K562 (cell line): ENCODE measurements at regions not wholly inside any gene's neighbourhood (a gene's known extent, or its start where the extent isn't known, plus 50 kb on each side); places are given as distances from the start of the nearest gene placed in this dataset.

ENCODE experiments used
- ATAC-seq: fragments of 200-7000 bp; cut with Tn5 transposase; 3 replicates; pipeline ENCODE4 v1.9.1; 2020; ENCODE audit warnings: moderate library complexity
- BruUV-seq: library from RNA; stranded (reverse); fragments of 400-500 nt; replicated peaks from 2 replicates; lab custom pipeline; 2021; lab: Mats Ljungman, UMichigan
- CTCF ChIA-PET: fragments of 300-600 bp; formaldehyde crosslinking; extraction: SDS; loops from one replicate; lab custom pipeline; 2021; ENCODE audit warnings: low intra/inter-chr PET ratio; lab: Yijun Ruan, JAX
- POLR2A ChIA-PET: fragments of 300-600, 350-650 bp; sonication (Branson Sonifier 250); formaldehyde crosslinking; extraction: SDS; loops from one replicate; lab custom pipeline; 2021; ENCODE audit warnings: antibody characterized with exemption, inconsistent platforms; lab: Yijun Ruan, JAX
- DNase-seq, 4 experiments: peaks; one replicate each; pipeline versions ENCODE4 v3.0.0 to v3.0.0-alpha.2; 2011 to 2018; ENCODE audit warnings: low spot score in 3 of 4, mixed read lengths in 3 of 4; ENCODE audit errors: extremely low read depth in 1 of 4
- FAIRE-seq: peaks from 2 replicates; lab custom pipeline; 2011; peaks lifted over from hg19 to GRCh38; lab: Jason Lieb, UNC
- H2AFZ ChIP-seq: 2 replicates; pipeline ENCODE4 v1.6.0; 2011; ENCODE audit warnings: low read depth, low read length, control low read depth, inconsistent platforms
- H3K27ac ChIP-seq: fragments of 200-600 bp; 3 replicates; pipeline ENCODE4 v1.8.0; 2011; ENCODE audit warnings: low read depth, mild to moderate bottlenecking, control low read depth, inconsistent platforms, low read length, moderate library complexity, mixed read lengths; ENCODE audit errors: extremely low read depth
- H3K27me3 ChIP-seq, 2 experiments: fragments of 300-600 bp in 1 of 2; 2 replicates in 1 of 2; 3 replicates in 1 of 2; pipeline versions ENCODE4 v1.6.0 to v1.8.0; 2011; ENCODE audit warnings: inconsistent platforms in 2 of 2, low read length in 2 of 2, mild to moderate bottlenecking in 1 of 2, mixed read lengths in 1 of 2, moderate library complexity in 1 of 2; ENCODE audit not compliant: control insufficient read depth in 2 of 2, insufficient read depth in 2 of 2
- H3K36me3 ChIP-seq: fragments of 300-600 bp; 3 replicates; pipeline ENCODE4 v1.8.0; 2011; ENCODE audit warnings: mild to moderate bottlenecking, low read length, inconsistent platforms; ENCODE audit not compliant: control insufficient read depth, insufficient read depth
- H3K4me1 ChIP-seq, 2 experiments: fragments of 200-600 bp in 1 of 2; replicated peaks in 1 of 2; 2 replicates in 1 of 2; 3 replicates in 1 of 2; pipeline versions ENCODE4 v1.5.1 to v1.8.0; 2011; ENCODE audit warnings: inconsistent platforms in 2 of 2, low read length in 2 of 2, mild to moderate bottlenecking in 1 of 2, mixed read lengths in 1 of 2, moderate library complexity in 1 of 2; ENCODE audit not compliant: control insufficient read depth in 2 of 2, insufficient read depth in 2 of 2
- H3K4me2 ChIP-seq: 2 replicates; pipeline ENCODE4 v1.6.1; 2011; ENCODE audit warnings: low read length, control low read depth, inconsistent platforms, mixed read lengths; ENCODE audit not compliant: insufficient read depth
- H3K4me3 ChIP-seq: fragments of 200-600 bp; sonication (generic), shearing (Covaris generic); 2 replicates; pipeline ENCODE4 v1.5.1; 2016; ENCODE audit warnings: control low read depth, inconsistent platforms
- H3K79me2 ChIP-seq: fragments of 200-600 bp; 3 replicates; pipeline ENCODE4 v1.8.0; 2011; ENCODE audit warnings: low read length, inconsistent platforms; ENCODE audit not compliant: control insufficient read depth, insufficient read depth
- H3K9ac ChIP-seq, 2 experiments: 2 replicates each; pipeline versions ENCODE4 v1.6.0 to v1.6.1; 2011; ENCODE audit warnings: low read depth in 2 of 2, low read length in 2 of 2, control low read depth in 1 of 2, inconsistent platforms in 1 of 2, mild to moderate bottlenecking in 1 of 2, mixed read lengths in 1 of 2; ENCODE audit not compliant: insufficient read depth in 1 of 2
- H3K9me1 ChIP-seq: one replicate; pipeline ENCODE4 v1.6.0; 2011; ENCODE audit warnings: inconsistent platforms, mild to moderate bottlenecking, low read length, moderate library complexity; ENCODE audit not compliant: control insufficient read depth, insufficient read depth
- H3K9me3 ChIP-seq: replicated peaks from 2 replicates; pipeline ENCODE4 v1.5.1; 2011; ENCODE audit warnings: low read depth, low read length, inconsistent platforms; ENCODE audit not compliant: control insufficient read depth, insufficient read depth
- H4K20me1 ChIP-seq: replicated peaks from 2 replicates; pipeline ENCODE4 v1.6.1; 2011; ENCODE audit warnings: low read length, inconsistent platforms, mixed read lengths; ENCODE audit not compliant: control insufficient read depth, insufficient read depth
- BACH1 ChIP-seq: fragments of 200-800 bp; sonication (Bioruptor generic); IDR thresholded peaks from 2 replicates; pipeline ENCODE4 v1.6.1; 2016; ENCODE audit warnings: missing genetic modification characterization, missing compliant biosample characterization
- CCAR2 ChIP-seq: fragments of 200-400 bp; formaldehyde crosslinking; IDR thresholded peaks from 2 replicates; pipeline ENCODE4 v1.6.1; 2017; ENCODE audit warnings: mild to moderate bottlenecking, low read depth, low read length
- GATAD2A ChIP-seq: fragments of 450-650 bp; IDR thresholded peaks from 2 replicates; pipeline ENCODE4 v1.6.1; 2017
- HDAC1 ChIP-seq, 2 experiments: fragments of 450-650 bp; IDR thresholded peaks; 2 replicates each; pipeline ENCODE4 v1.6.1; 2016 to 2017; ENCODE audit warnings: inconsistent platforms in 1 of 2, mild to moderate bottlenecking in 1 of 2, moderate library complexity in 1 of 2
- MTA3 ChIP-seq: fragments of 450-650 bp; formaldehyde crosslinking; IDR thresholded peaks from 2 replicates; pipeline ENCODE4 v1.6.1; 2017; ENCODE audit warnings: mild to moderate bottlenecking, borderline replicate concordance
- NFE2L1 ChIP-seq: fragments of 450-650 bp; IDR thresholded peaks from 2 replicates; pipeline ENCODE4 v1.6.1; 2016; ENCODE audit warnings: missing genetic modification characterization, low read depth, mild to moderate bottlenecking, missing compliant biosample characterization, moderate library complexity, borderline replicate concordance
- NFRKB ChIP-seq: fragments of 450-650 bp; IDR thresholded peaks from 2 replicates; pipeline ENCODE4 v1.6.1; 2016; ENCODE audit warnings: low read depth
- NR2F6 ChIP-seq: fragments of 450-650 bp; formaldehyde crosslinking; IDR thresholded peaks from 2 replicates; pipeline ENCODE4 v1.4.0; 2020; ENCODE audit warnings: mild to moderate bottlenecking
- NR4A1 ChIP-seq, 2 experiments: fragments of 250-450 bp in 1 of 2; fragments of 450-650 bp in 1 of 2; sonication (Bioruptor Pico) in 1 of 2; IDR thresholded peaks; 2 replicates each; pipeline versions ENCODE4 v1.4.0 to v1.6.1; 2016 to 2020; ENCODE audit warnings: mild to moderate bottlenecking in 2 of 2, missing compliant biosample characterization in 1 of 2, missing genetic modification characterization in 1 of 2, moderate library complexity in 1 of 2
- PHF20 ChIP-seq: fragments of 450-650 bp; IDR thresholded peaks from 2 replicates; pipeline ENCODE4 v1.6.1; 2018; ENCODE audit not compliant: partially characterized antibody
- POLR2AphosphoS2 ChIP-seq: IDR thresholded peaks from 2 replicates; pipeline ENCODE4 v1.6.1; 2012; ENCODE audit warnings: low read length, improper control_type of control experiment
- RBM34 ChIP-seq: fragments of 200-400 bp; formaldehyde crosslinking; IDR thresholded peaks from 2 replicates; pipeline ENCODE4 v1.6.1; 2018; ENCODE audit warnings: low read length, borderline replicate concordance; ENCODE audit not compliant: insufficient read depth
- SAP30 ChIP-seq: fragments of 200-600 bp; sonication (generic); IDR thresholded peaks from 2 replicates; pipeline ENCODE4 v1.6.1; 2012; ENCODE audit warnings: borderline replicate concordance, low read depth, mild to moderate bottlenecking, moderate library complexity, low read length, control low read depth, inconsistent platforms; ENCODE audit not compliant: insufficient read depth, poor library complexity, severe bottlenecking
- STAG1 ChIP-seq: sonication (generic); formaldehyde crosslinking; IDR thresholded peaks from 2 replicates; pipeline ENCODE4 v1.5.0; 2020; ENCODE audit warnings: missing genetic modification reagents, borderline replicate concordance
- TCF3 ChIP-seq: sonication (generic); formaldehyde crosslinking; IDR thresholded peaks from 2 replicates; pipeline ENCODE4 v1.4.0; 2020; ENCODE audit warnings: mild to moderate bottlenecking, missing genetic modification reagents
- USF2 ChIP-seq: sonication (generic); formaldehyde crosslinking; IDR thresholded peaks from 2 replicates; pipeline ENCODE4 v1.5.0; 2020; ENCODE audit warnings: missing genetic modification reagents
- ZNF561 ChIP-seq: fragments of 450-650 bp; formaldehyde crosslinking; conservative IDR thresholded peaks from 2 replicates; pipeline ENCODE4 v1.4.0; 2020; ENCODE audit warnings: mild to moderate bottlenecking, moderate library complexity
- ZNF644 ChIP-seq: fragments of 200-800 bp; sonication (Bioruptor generic); IDR thresholded peaks from 2 replicates; pipeline ENCODE4 v1.6.1; 2016; ENCODE audit warnings: low read depth, missing genetic modification characterization, missing compliant biosample characterization
- WGBS: fragments of 100-300 bp; shearing (Covaris generic); methylation state at CpG from one replicate; pipeline ENCODE4 v1.1.6; 2016; ENCODE audit warnings: low coverage, mixed read lengths; ENCODE audit not compliant: insufficient coverage; ENCODE audit errors: missing lambda C conversion rate; 5-methylcytosine and 5-hydroxymethylcytosine counted together
- in situ Hi-C: fragments of 300-500 bp; cut with MboI; formaldehyde crosslinking; loops from 4 replicates; pipeline ENCODE4 v1.15.0; 2018; ENCODE audit warnings: inconsistent platforms, mixed read lengths
- intact Hi-C: fragments of 100-400 bp; cut with micrococcal nuclease; formaldehyde crosslinking; loops from 2 replicates; pipeline ENCODE4 v1.14.2; 2022

- TF ChIP-seq CCAR2, result no peak
- TF ChIP-seq POLR2AphosphoS2, result no peak
- no peak for TF ChIP-seq ZNF561
- TF ChIP-seq RBM34, result no peak
- TF ChIP-seq STAG1 (CRISPR knock-in tag), result no peak
Measured at GRCh38 chr6:92273694-92274093, 1145.7 kb downstream of the EPHA7 start (continued).

- Histone ChIP-seq H3K4me2 (no peak overlapping the region), H3K9me1 (no peaks in the 10 kb centered on the region), H3K4me3 (no peak overlapping the region), H3K36me3 (no peaks in the 10 kb centered on the region), H2AFZ (no peak overlapping the region), H3K9ac (no peak overlapping the region), H3K4me1 (no peaks in the 10 kb centered on the region), H3K79me2 (no peaks in the 10 kb centered on the region), H4K20me1 (no peaks in the 10 kb centered on the region), H3K9me3 (no peaks in the 10 kb centered on the region), H3K27me3 (no peaks in the 10 kb centered on the region), H3K27ac (no peak overlapping the region)
- in situ Hi-C loops, result no loop called here
- intact Hi-C loops, result no loop called here
- ChIA-PET CTCF (no interaction called here), POLR2A (no interaction called here)
- no peak for TF ChIP-seq NR4A1 (CRISPR knock-in tag; IDR thresholded peaks at IDR 0.05)
- TF ChIP-seq NR4A1 (tag; IDR thresholded peaks at IDR 0.05), result no peak
- no peak for TF ChIP-seq MTA3
- no peak for TF ChIP-seq STAG1 (CRISPR knock-in tag)
- TF ChIP-seq PHF20, result no peak
- no peak for TF ChIP-seq USF2 (CRISPR knock-in tag)
- no peak for TF ChIP-seq HDAC1 (IDR thresholded peaks at IDR 0.05)
- no peak for TF ChIP-seq SAP30
- no peak for TF ChIP-seq NR2F6 (CRISPR knock-in tag)
- no peak for TF ChIP-seq BACH1 (tag)
- no peak for TF ChIP-seq TCF3 (CRISPR knock-in tag)
- TF ChIP-seq GATAD2A, result no peak
- TF ChIP-seq ZNF644 (tag), result no peak
- no peak for TF ChIP-seq NFRKB
- no peak for TF ChIP-seq NFE2L1
- DNase-seq (no peak), ATAC-seq (no peak), FAIRE-seq (no peak)
- BruUV-seq, result no TSS peak
- WGBS, result 0% methylated on average over 1 of the region's 1 CpG
Measured at GRCh38 chr6:92271091-92271490, 1148.3 kb downstream of the EPHA7 start.
